ENCODE measurements at regions not wholly inside any gene's neighbourhood (a gene's known extent, or its start where the extent isn't known, plus 50 kb on each side); places are given as distances from the start of the nearest gene placed in this dataset.

DNA sequence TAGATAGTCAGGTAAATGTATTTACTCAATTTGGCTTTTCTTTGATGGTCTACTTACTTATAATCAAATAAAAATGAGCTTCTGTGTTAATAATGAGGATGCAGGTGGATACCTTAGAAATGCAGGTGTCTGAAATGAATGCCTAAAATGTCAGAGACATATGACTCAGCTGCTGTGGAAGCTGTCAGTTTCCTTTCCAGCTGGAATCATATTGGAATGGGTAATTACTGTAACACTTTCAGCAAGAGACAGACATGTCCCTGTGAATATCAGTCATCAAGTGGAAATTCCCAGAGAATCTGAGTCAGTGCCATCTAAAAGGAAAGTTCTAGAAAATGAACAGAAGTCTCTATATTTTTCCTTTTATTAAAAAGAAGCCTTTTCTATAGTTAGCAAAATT is 783.0 kb upstream of the AADAT start:
- TF ChIP-seq CTCF (IDR thresholded peaks at IDR 0.05) (no peak), POLR2AphosphoS5 (IDR thresholded peaks at IDR 0.05) (no peak)

Measured in breast epithelium (tissue), 3 donors.